GM19467 (cell line): ENCODE measurements at regions not wholly inside any gene's neighbourhood (a gene's known extent, or its start where the extent isn't known, plus 50 kb on each side); places are given as distances from the start of the nearest gene placed in this dataset.

Source experiments
- ATAC-seq: cut with Tn5 transposase; IDR thresholded peaks from one replicate; pipeline ENCODE4 v1.9.1; 2021; ENCODE audit warnings: mild to moderate bottlenecking, moderate library complexity; ENCODE audit not compliant: unreplicated experiment

DNA sequence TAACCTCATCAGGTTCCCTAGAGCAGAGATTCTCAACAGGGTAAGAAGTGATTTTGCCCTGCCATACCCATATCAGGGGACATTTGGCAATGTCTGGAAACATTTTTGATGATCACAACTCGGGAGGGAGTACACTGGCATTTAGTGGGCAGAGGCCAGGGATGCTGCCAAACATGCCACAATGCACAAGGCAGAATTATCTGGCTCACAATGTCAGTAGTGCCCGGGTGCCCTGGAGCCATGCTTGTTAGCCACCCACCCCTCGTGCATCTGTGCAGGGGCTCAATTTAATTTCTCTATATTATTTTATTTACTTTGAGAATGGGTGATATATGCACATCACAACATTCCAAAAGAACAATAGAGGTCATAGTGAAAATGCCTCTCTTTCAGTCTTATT, 82.0 kb upstream of the DHX15 start:
- ATAC-seq, result no peak

DNA sequence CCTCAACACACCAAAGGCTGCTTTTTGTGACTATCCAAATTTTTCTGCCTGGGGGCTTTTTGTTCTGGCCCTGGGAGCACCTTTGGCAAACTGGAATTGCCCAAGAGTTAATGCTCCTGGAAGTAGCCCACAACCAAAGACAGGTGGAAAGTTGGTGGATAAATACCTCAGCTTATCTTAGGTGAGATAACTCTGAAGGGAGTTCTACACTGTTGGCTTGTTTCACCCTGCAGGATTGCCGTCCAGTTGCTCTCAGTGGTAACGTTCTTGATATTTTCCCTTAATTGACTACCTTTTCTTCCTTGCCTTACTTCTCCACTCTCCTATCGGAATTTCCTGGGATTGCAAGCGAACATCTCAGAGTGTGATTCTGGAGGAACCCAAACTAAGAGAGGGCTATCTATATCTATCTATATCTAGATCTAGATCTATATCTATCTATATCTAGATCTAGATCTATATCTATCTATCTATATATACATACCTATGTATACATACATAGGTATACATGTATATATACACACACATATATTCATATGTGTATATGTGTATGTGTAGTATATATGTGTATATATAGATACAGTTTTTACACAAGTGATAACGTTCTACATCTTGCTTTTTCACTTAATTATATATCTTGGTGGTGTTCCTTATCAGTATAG, 82.6 kb upstream of the DHX15 start:
- ATAC-seq, result no peak

DNA sequence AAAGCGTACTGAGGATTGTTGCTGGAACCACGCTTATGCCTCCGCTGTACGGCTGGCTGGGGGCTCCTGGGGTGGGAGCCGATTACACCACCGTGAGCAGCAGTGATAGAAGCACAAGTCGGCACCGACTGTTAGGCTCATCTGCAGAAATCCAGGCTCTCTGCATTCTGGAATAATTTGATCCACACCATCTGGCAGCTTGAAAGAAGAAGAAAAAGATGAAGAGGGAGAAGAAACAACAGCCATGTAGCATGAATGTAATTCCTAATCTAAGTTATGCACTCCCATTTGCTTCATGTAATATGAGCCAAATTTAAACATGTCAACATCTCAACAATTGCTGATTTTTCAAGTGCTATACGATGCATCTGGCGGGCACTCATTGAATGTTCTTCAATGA, 84.6 kb upstream of the DHX15 start:
- ATAC-seq, result no peak

DNA sequence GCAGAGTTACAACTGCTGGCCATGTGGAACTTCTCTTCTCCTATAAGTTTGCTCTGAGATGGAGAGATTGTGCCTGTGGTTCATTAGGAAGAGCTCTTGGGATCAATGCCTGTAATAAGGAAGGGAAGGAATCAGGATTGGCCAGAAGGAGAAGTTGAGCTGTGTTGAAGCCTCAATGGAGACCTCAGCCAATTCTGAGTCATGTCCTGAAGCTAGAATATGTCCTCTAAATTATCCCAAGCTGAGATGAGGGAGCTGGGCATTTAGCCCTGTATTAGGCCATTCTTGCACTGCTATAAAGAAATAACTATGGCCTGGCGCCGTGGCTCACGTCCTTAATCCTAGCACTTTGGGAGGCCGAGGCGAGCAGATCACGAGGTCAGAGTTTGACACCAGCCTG, 85.4 kb upstream of the DHX15 start:
- ATAC-seq, result no peak

GRCh38 chr4:24671849-24672248, 87.5 kb upstream of the DHX15 start:
- no peak for ATAC-seq

- no peak for ATAC-seq
These were observed 88.5 kb upstream of the DHX15 start for GRCh38 chr4:24672880-24673279.

DNA sequence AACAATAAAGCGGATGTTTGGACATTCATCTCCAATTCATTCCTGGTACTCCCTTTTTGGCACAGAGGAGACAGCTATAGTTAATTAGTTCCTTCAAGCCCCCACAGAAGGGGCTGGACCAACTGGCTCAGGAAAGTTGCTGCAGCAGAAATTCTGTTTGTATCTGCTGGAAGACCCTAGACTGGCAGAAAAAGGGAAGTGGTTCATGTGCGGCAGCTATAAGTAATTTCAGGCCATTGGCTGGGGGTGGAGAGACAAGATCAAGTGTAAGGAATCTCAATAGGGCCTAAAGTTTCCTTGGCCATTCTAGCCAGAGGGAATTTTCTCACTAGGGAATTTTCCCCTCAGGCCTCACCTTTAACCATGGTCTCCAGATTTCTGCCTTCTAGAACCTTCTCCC, 89.9 kb upstream of the DHX15 start:
- no peak for ATAC-seq

DNA sequence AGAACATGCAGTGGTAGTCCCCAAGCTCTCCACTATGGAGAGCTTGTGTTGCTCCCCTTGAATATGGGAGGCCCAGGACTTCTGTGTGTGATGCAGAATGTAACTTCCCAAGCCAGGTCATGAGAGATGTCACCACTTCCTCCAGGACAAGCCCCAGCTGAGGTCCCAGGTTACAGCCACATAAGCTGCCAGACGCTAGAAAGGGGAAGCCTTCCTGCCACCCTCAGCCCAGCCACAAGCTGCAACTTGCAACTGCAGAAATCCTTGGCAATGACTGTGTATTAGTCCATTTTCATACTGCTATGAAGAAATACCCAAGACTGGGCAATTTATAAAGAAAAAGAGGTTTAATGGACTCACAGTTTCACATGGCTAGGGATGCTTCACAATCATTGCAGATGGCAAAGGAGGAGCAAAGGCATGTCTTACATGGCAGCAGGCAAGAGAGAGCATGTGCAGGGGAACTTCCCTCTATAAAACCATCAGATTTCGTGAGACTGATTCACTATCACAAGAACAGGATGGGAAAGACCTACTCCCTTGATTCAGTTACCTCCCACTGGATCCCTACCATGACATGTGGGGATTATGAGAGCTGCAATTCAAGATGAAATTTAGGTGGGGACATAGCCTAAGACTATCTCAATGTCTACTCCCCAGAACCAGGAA, 91.5 kb upstream of the DHX15 start:
- ATAC-seq, result no peak

DNA sequence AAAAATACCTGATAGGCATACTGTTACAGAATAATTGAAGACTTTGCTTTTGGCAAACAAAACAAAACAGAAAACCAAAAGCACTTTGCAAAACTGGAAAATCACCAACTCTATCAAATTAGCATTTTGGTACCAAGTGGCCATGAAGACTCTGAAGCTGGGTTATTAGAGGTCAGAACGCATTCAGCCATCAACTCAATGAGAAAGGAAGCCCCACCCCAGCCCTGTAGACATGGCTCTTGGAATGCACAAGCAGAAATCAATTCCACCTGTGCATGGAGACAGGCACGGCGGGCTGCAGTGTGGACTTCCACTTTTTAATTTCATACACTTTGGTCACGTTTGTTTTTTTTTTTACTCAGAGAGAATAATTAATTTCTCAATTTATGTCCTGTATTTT, 93.6 kb upstream of the DHX15 start:
- ATAC-seq, result no peak

GRCh38 chr4:24680746-24681448, 96.5 kb upstream of the DHX15 start:
- ATAC-seq, result no peak

DNA sequence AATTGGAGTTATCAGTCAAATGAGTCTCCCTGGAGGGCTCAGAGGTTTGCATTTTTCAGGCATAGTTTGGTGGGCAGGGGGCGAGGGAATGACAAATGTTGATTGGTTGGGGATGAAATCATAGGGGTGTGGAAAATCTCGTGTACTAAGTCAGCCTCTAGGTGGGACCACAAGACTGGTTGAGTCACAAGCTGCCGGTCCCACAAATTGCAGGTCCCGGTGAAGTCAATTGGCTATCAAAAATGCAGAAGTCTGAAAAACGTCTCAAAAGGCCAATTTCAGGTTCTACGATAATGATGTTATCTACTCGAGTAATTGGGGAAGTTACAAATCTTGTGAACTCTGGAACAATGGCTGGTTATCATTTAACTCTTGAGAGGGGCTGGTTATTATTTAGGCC, 98.8 kb upstream of the DHX15 start:
- ATAC-seq, result no peak

DNA sequence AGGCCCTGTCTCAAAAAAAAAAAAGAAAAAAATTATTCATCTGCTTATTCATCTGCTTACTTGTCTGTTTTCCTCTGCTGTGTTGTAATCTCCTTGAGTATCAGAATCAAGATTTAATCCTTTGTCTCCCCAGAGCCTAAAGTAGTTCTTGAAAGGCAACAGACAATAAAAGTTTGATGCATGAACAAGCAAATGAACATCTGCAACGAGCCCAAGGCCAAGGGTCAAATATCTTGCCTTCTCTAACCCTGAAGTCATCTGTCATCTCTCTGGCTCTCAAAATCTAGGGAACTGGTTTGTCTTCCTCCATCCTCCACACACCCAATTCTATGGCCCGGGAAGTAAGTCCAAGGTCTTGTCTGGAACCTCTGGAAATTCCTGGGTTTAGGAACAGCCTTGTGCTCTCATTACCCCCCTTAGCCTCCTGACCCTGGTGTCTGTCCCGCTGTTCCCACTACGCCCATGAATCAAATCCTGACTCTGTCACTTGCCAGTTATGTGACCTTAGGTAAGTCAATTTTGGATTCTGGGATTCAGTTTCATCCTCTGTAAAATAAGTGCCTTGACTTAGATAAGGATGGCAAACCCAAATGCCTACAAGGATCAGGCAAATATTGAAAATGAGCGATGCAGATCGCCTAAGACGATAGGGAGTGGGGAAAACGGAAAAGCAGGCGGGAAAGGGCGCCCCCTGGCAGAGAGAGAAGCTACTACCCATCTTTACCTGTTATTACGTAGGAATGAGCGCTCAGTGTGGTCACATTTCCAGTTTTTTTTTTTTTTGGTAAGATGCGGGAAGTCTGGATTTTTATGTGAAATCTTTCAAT, 102.7 kb upstream of the DHX15 start:
- ATAC-seq, result no peak

DNA sequence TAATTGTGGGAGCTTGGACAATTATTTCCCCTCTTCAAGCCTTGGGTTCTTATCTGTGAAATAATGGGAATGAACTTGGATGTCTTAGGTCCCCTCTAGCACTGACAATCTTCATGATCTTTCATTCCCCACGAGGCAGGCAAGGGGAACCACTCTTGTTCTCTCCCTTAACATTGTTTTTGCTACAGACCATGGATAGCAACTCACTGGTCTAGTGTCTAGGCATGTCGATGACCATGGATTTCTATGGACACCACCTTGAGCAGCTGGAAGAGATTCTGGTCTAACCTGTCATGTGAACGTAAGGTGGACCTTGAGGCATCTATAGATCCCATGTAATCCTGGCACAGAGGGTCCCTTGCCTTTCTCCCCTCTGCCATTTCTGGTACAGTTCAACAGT, 104.1 kb upstream of the DHX15 start:
- no peak for ATAC-seq

- no peak for ATAC-seq
These were observed 104.9 kb upstream of the DHX15 start for GRCh38 chr4:24689212-24689611.

GRCh38 chr4:24690436-24690835, 104.9 kb upstream of the SOD3 start:
- no peak for ATAC-seq

- no peak for ATAC-seq
These were observed 101.7 kb upstream of the SOD3 start for GRCh38 chr4:24693636-24694035.

DNA sequence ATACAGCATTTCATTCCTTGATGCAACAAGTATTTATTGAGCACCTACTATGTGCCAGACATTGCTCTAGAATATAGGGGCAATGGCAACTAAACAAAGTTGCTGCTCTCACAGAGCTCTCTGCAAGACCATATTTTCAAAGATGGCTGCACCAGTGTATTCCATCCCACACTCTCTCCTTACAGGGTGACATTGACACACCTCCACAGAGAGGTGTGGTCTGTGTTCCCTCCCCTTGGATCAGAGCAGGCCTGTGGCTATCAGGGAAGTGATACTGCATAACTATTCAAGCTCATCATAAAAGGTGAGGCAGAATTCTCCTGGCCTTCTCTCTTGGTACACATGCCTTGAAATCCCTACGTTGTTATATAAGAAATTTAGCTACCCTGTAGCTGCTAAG, 95.3 kb upstream of the SOD3 start:
- ATAC-seq, result no peak

- ATAC-seq, result no peak
These were observed 93.7 kb upstream of the SOD3 start for GRCh38 chr4:24701683-24702082.

GRCh38 chr4:24702281-24702680, 93.1 kb upstream of the SOD3 start:
- ATAC-seq, result no peak

GRCh38 chr4:24703298-24703697, 92.1 kb upstream of the SOD3 start:
- ATAC-seq, result no peak

GRCh38 chr4:24704149-24704548, 91.2 kb upstream of the SOD3 start:
- no peak for ATAC-seq
